Endodermal cell (in vitro differentiated cells): ENCODE measurements at regions not wholly inside any gene's neighbourhood (a gene's known extent, or its start where the extent isn't known, plus 50 kb on each side); places are given as distances from the start of the nearest gene placed in this dataset.
A peak's percentile ranks its signal among the peaks of the same experiment; 100 is the strongest.

Experiments used
- DNase-seq: peaks from one replicate; pipeline ENCODE4 v3.0.0-alpha.2; 2017
- H3K27ac ChIP-seq: 2 replicates; pipeline ENCODE4 v1.5.1; 2013; ENCODE audit warnings: mild to moderate bottlenecking, low read depth, low read length, moderate library complexity
- H3K27me3 ChIP-seq: 2 replicates; pipeline ENCODE4 v1.6.1; 2013; ENCODE audit warnings: mild to moderate bottlenecking, low read length, moderate library complexity; ENCODE audit not compliant: insufficient read depth, control insufficient read depth, poor library complexity, severe bottlenecking
- H3K36me3 ChIP-seq: 2 replicates; pipeline ENCODE4 v1.7.0; 2013; ENCODE audit warnings: mild to moderate bottlenecking, low read length, moderate library complexity; ENCODE audit not compliant: control insufficient read depth, insufficient read depth
- H3K4me1 ChIP-seq: one replicate; pipeline ENCODE4 v1.7.0; 2013; ENCODE audit warnings: low read length; ENCODE audit not compliant: control insufficient read depth, insufficient read depth
- H3K4me3 ChIP-seq: 2 replicates; pipeline ENCODE4 v1.5.1; 2013; ENCODE audit warnings: mild to moderate bottlenecking, low read length, moderate library complexity
- H3K9ac ChIP-seq: 2 replicates; pipeline ENCODE4 v1.6.1; 2013; ENCODE audit warnings: mild to moderate bottlenecking, low read length, moderate library complexity; ENCODE audit not compliant: poor library complexity, severe bottlenecking; ENCODE audit errors: extremely low read depth
- H3K9me3 ChIP-seq: 2 replicates; pipeline ENCODE4 v1.6.1; 2013; ENCODE audit warnings: mild to moderate bottlenecking, low read length, moderate library complexity; ENCODE audit not compliant: control insufficient read depth
- H3K27ac Mint-ChIP-seq: 2 replicates; pipeline ENCODE4 v1.8.0; 2020; ENCODE audit warnings: mixed read lengths
- H3K27me3 Mint-ChIP-seq: 2 replicates; pipeline ENCODE4 v1.8.0; 2021; ENCODE audit warnings: mild to moderate bottlenecking, mixed read lengths; ENCODE audit not compliant: insufficient read depth
- H3K36me3 Mint-ChIP-seq: 2 replicates; pipeline ENCODE4 v1.8.0; 2020; ENCODE audit warnings: low read depth, mixed read lengths
- H3K4me1 Mint-ChIP-seq: 2 replicates; pipeline ENCODE4 v1.8.0; 2020; ENCODE audit warnings: mixed read lengths
- H3K4me3 Mint-ChIP-seq: 2 replicates; pipeline ENCODE4 v1.8.0; 2020; ENCODE audit warnings: mild to moderate bottlenecking, moderate library complexity, mixed read lengths
- H3K9me3 Mint-ChIP-seq: 2 replicates; pipeline ENCODE4 v1.8.0; 2020; ENCODE audit warnings: mild to moderate bottlenecking, mixed read lengths
- CTCF ChIP-seq: fragments of 200-600 bp; sonication (generic); conservative IDR thresholded peaks from 2 replicates; pipeline ENCODE4 v1.5.0; 2021; ENCODE audit warnings: antibody characterized with exemption, mild to moderate bottlenecking
- WGBS, 2 experiments: methylation state at CpG; one replicate each; pipeline versions ENCODE4 v1.1.5 to v1.1.7; 2013; ENCODE audit warnings: missing lambda C conversion rate in 2 of 2, mixed read lengths in 1 of 2; ENCODE audit not compliant: insufficient coverage in 1 of 2, insufficient read length in 1 of 2; 5-methylcytosine and 5-hydroxymethylcytosine counted together

- Mint-ChIP-seq H3K36me3 (no peaks in the 10 kb centered on the region), H3K27me3 (peaks cover 16% of the 10 kb centered on the region), H3K4me3 (peak overlapping the region; percentile 50), H3K9me3 (no peaks in the 10 kb centered on the region), H3K27ac (no peak overlapping the region), H3K4me1 (peaks cover 33% of the 10 kb centered on the region)
- no peaks in the 10 kb centered on the region for H3K36me3 ChIP-seq
- H3K4me1 ChIP-seq, result peaks cover 8% of the 10 kb centered on the region
- no peak for TF ChIP-seq CTCF
- peak; percentile 84 for DNase-seq
- H3K9me3 ChIP-seq, result no peaks in the 10 kb centered on the region
- 5 to 11% methylated on average over 28 to 87 of the region's 93 CpGs for WGBS, 2 experiments
- no peak overlapping the region for H3K4me3 ChIP-seq
- no peak overlapping the region for H3K9ac ChIP-seq
- peak overlapping the region; percentile 95 for H3K27ac ChIP-seq
- no peaks in the 10 kb centered on the region for H3K27me3 ChIP-seq
Observed at GRCh38 chr9:129482521-129483414, 138.1 kb downstream of the C9orf50 start.

- Histone ChIP-seq H3K27me3 (no peaks in the 10 kb centered on the region), H3K27ac (peak overlapping the region; percentile 95), H3K36me3 (no peaks in the 10 kb centered on the region), H3K9me3 (no peaks in the 10 kb centered on the region), H3K4me1 (peaks cover 8% of the 10 kb centered on the region), H3K4me3 (no peak overlapping the region), H3K9ac (no peak overlapping the region)
- H3K4me3 Mint-ChIP-seq, result peak overlapping the region; percentile 50
- H3K36me3 Mint-ChIP-seq, result no peaks in the 10 kb centered on the region
- peaks cover 12% of the 10 kb centered on the region for H3K27me3 Mint-ChIP-seq
- peak; percentile 71 for DNase-seq
- no peak overlapping the region for H3K27ac Mint-ChIP-seq
- H3K4me1 Mint-ChIP-seq, result peaks cover 28% of the 10 kb centered on the region
- WGBS, 2 experiments, result 18 to 29% methylated on average over 15 to 51 of the region's 55 CpGs
- no peaks in the 10 kb centered on the region for H3K9me3 Mint-ChIP-seq
- peak; percentile 32 for TF ChIP-seq CTCF
Observed at GRCh38 chr9:129481810-129482511, 138.9 kb downstream of the C9orf50 start.

- no peak overlapping the region for H3K4me3 ChIP-seq
- peak overlapping the region; percentile 50 for H3K4me3 Mint-ChIP-seq
- no peak for TF ChIP-seq CTCF
- no peaks in the 10 kb centered on the region for H3K27me3 ChIP-seq
- peaks cover 28% of the 10 kb centered on the region for H3K4me1 Mint-ChIP-seq
- no peaks in the 10 kb centered on the region for H3K36me3 Mint-ChIP-seq
- no peaks in the 10 kb centered on the region for H3K9me3 ChIP-seq
- peaks cover 12% of the 10 kb centered on the region for H3K27me3 Mint-ChIP-seq
- no peak for DNase-seq
- H3K36me3 ChIP-seq, result no peaks in the 10 kb centered on the region
- no peak overlapping the region for H3K27ac Mint-ChIP-seq
- H3K9me3 Mint-ChIP-seq, result no peaks in the 10 kb centered on the region
- peak overlapping the region; percentile 95 for H3K27ac ChIP-seq
- H3K9ac ChIP-seq, result no peak overlapping the region
- H3K4me1 ChIP-seq, result peaks cover 8% of the 10 kb centered on the region
- 90 to 93% methylated on average over 6 to 9 of the region's 9 CpGs for WGBS, 2 experiments
Observed at GRCh38 chr9:129481424-129481809, 139.5 kb downstream of the C9orf50 start.
